ENCODE measurements at regions not wholly inside any gene's neighbourhood (a gene's known extent, or its start where the extent isn't known, plus 50 kb on each side); places are given as distances from the start of the nearest gene placed in this dataset.

GRCh38 chr7:18320971-18321567 lies 174.5 kb upstream of the HDAC9 start:
- peak; percentile 1 for DNase-seq

GRCh38 chr7:18330548-18330947 lies 165.0 kb upstream of the HDAC9 start:
- DNase-seq: no peak

GRCh38 chr7:18336626-18337025 lies 158.9 kb upstream of the HDAC9 start:
- no peak for DNase-seq

GRCh38 chr7:18337048-18337809 lies 158.3 kb upstream of the HDAC9 start:
- no peak for DNase-seq

GRCh38 chr7:18338910-18339523 lies 156.5 kb upstream of the HDAC9 start:
- no peak for DNase-seq

- DNase-seq: no peak
Observed at GRCh38 chr7:18341756-18342155, 153.8 kb upstream of the HDAC9 start.

- no peak for DNase-seq
Observed at GRCh38 chr7:18343047-18343446, 152.5 kb upstream of the HDAC9 start.

GRCh38 chr7:18344536-18344935 lies 151.0 kb upstream of the HDAC9 start:
- no peak for DNase-seq

- peak; percentile 40 for DNase-seq
Observed at GRCh38 chr7:18345641-18346234, 149.8 kb upstream of the HDAC9 start.

- no peak for DNase-seq
Observed at GRCh38 chr7:18347170-18347569, 148.4 kb upstream of the HDAC9 start.

- no peak for DNase-seq
Observed at GRCh38 chr7:18350678-18351077, 144.9 kb upstream of the HDAC9 start.

- DNase-seq: peak; percentile 26
Observed at GRCh38 chr7:18352339-18353255, 143.0 kb upstream of the HDAC9 start.

- DNase-seq: no peak
Observed at GRCh38 chr7:18353339-18353738, 142.2 kb upstream of the HDAC9 start.

- no peak for DNase-seq
Observed at GRCh38 chr7:18354108-18355085, 141.2 kb upstream of the HDAC9 start.

GRCh38 chr7:18356191-18356645 lies 139.3 kb upstream of the HDAC9 start:
- DNase-seq: no peak

- no peak for DNase-seq
Observed at GRCh38 chr7:18357691-18358090, 137.9 kb upstream of the HDAC9 start.

GRCh38 chr7:18361756-18362155 lies 133.8 kb upstream of the HDAC9 start:
- no peak for DNase-seq

- DNase-seq: no peak
Observed at GRCh38 chr7:18363751-18364380, 131.7 kb upstream of the HDAC9 start.

- no peak for DNase-seq
Observed at GRCh38 chr7:18364396-18364795, 131.2 kb upstream of the HDAC9 start.

- no peak for DNase-seq
Observed at GRCh38 chr7:18366394-18366793, 129.2 kb upstream of the HDAC9 start.

GRCh38 chr7:18369011-18369410 lies 126.5 kb upstream of the HDAC9 start:
- DNase-seq: no peak
